Left colon (tissue), 2 donors: ENCODE measurements at regions not wholly inside any gene's neighbourhood (a gene's known extent, or its start where the extent isn't known, plus 50 kb on each side); places are given as distances from the start of the nearest gene placed in this dataset.

ENCODE experiments used
- ATAC-seq: fragments of 200-7000 bp; cut with Tn5 transposase; one replicate; pipeline ENCODE4 v1.9.1; 2020; ENCODE audit warnings: mild to moderate bottlenecking, moderate library complexity
- DNase-seq, 2 donors: peaks; one replicate each; pipeline ENCODE4 v3.0.0-alpha.2; 2020
- intact Hi-C, 2 donors: fragments of 100-400 bp; cut with DNase I in 1 of 2; cut with micrococcal nuclease in 1 of 2; formaldehyde crosslinking; loops; one replicate each; pipeline versions ENCODE4 v1.11.2 to v1.14.0; 2022; cut with DNase I, micrococcal nuclease
- donor health status: DM: no; HTN: no; CAD: no.
- donor health status: DM: yes; HTN: yes; CAD: no.

GRCh38 chr7:41487229-41487940, 215.5 kb downstream of the INHBA start:
- intact Hi-C loops, result no loop called here
- DNase-seq (no peak), ATAC-seq (no peak)

- intact Hi-C loops, result no loop called here
- ATAC-seq (no peak), DNase-seq (no peak)
Observed at GRCh38 chr7:41481353-41481752, 221.5 kb downstream of the INHBA start.

GRCh38 chr7:41478187-41478586, 224.7 kb downstream of the INHBA start:
- DNase-seq, result no peak
- intact Hi-C loops, result no loop called here
- no peak for ATAC-seq

- ATAC-seq, result no peak
- DNase-seq, result no peak
- intact Hi-C loops, result no loop called here
Observed at GRCh38 chr7:41476460-41476803, 226.5 kb downstream of the INHBA start.

GRCh38 chr7:41475801-41476459, 227.0 kb downstream of the INHBA start:
- no peak for DNase-seq
- no peak for ATAC-seq
- intact Hi-C loops, result no loop called here

GRCh38 chr7:41472427-41473125, 230.3 kb downstream of the INHBA start:
- DNase-seq (no peak), ATAC-seq (no peak)
- intact Hi-C loops, result no loop called here

GRCh38 chr7:41470081-41470480, 232.8 kb downstream of the INHBA start:
- DNase-seq (no peak), ATAC-seq (no peak)
- intact Hi-C loops, result no loop called here

- intact Hi-C loops, result no loop called here
- no peak for DNase-seq
- no peak for ATAC-seq
Observed at GRCh38 chr7:41467596-41467995, 235.3 kb downstream of the INHBA start.

- DNase-seq (no peak), ATAC-seq (no peak)
- intact Hi-C loops, result no loop called here
Observed at GRCh38 chr7:41466760-41467384, 236.0 kb downstream of the INHBA start.

- DNase-seq (no peak), ATAC-seq (no peak)
- intact Hi-C loops, result no loop called here
Observed at GRCh38 chr7:41465571-41465970, 237.3 kb downstream of the INHBA start.

GRCh38 chr7:41463770-41464470, 239.0 kb downstream of the INHBA start:
- no peak for ATAC-seq
- DNase-seq, result no peak
- intact Hi-C loops, result no loop called here

- ATAC-seq (no peak), DNase-seq (no peak)
- intact Hi-C loops, result no loop called here
Observed at GRCh38 chr7:41459623-41460261, 243.1 kb downstream of the INHBA start.

- DNase-seq (no peak), ATAC-seq (no peak)
- intact Hi-C loops, result no loop called here
Observed at GRCh38 chr7:41459183-41459582, 243.7 kb downstream of the INHBA start.

- no peak for DNase-seq
- ATAC-seq, result no peak
- intact Hi-C loops, result no loop called here
Observed at GRCh38 chr7:41457832-41458437, 245.0 kb downstream of the INHBA start.

- DNase-seq, result no peak
- ATAC-seq, result no peak
- intact Hi-C loops, result no loop called here
Observed at GRCh38 chr7:41451826-41452225, 251.1 kb downstream of the INHBA start.

- DNase-seq (no peak), ATAC-seq (no peak)
- intact Hi-C loops, result no loop called here
Observed at GRCh38 chr7:41449694-41450093, 253.2 kb downstream of the INHBA start.

GRCh38 chr7:41449286-41449685, 253.6 kb downstream of the INHBA start:
- no peak for ATAC-seq
- intact Hi-C loops, result no loop called here
- no peak for DNase-seq

- no peak for ATAC-seq
- intact Hi-C loops, result no loop called here
- DNase-seq, result no peak
Observed at GRCh38 chr7:41448104-41448503, 254.8 kb downstream of the INHBA start.
